ENCODE measurements at regions not wholly inside any gene's neighbourhood (a gene's known extent, or its start where the extent isn't known, plus 50 kb on each side); places are given as distances from the start of the nearest gene placed in this dataset.

DNA sequence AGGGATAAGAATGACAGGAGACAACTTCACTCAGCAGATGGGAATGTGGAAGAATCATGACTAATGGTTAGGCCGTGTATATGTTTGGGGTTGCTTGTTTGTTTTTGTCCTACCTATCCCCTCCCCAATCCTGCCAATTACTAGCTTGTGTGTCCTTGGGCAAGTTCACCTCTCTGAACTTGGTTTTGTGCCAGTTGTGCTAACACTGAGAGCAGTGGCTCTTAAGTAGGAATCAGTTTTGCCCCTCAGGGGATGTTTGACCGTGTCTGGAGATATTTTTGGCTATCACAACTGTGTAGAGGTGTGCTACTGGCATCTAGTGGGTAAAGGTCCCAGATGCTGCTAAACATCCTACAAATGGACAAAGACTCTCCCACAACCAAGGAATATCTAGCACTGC is 287.0 kb downstream of the DMRT2 start:
- no peak for DNase-seq

DNA sequence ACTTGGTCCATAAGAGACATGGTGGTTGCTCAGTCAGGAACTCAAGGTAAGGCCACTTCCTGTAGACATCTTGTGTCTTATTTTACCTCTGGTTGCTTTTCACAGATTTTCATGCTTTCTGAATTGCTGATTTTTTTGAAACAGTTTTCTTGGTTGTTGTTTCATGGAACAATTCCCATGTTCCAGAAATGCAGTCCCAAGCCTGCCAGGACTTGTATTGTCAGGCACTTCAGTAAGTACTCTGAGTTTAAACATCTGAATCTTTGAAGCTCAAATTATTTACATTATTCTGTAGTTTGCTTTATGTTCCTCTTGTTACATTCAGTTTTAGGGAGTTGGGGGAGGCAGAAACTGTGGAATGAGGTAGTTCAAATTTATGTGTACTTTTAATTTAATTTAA is 290.2 kb downstream of the DMRT2 start:
- DNase-seq, result no peak

DNA sequence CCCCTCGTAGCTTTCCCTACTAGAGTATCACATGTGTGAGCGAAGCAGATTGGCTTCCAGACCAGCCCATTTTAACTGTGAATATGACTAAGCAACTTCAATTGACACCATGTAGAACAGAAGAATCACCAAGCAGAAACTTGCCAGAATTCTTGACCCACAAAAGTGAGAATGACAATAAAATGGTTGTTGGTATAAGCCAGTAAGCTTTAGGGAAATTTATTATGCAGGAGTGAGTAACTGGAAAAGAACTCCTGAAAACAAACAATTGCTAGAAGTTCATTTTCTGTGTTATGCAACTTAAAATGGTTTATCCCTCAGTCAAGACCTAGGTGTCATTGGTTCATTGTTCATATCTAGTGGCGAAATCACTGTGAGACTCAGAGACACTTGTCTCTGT is 303.1 kb downstream of the DMRT2 start:
- no peak for DNase-seq

DNA sequence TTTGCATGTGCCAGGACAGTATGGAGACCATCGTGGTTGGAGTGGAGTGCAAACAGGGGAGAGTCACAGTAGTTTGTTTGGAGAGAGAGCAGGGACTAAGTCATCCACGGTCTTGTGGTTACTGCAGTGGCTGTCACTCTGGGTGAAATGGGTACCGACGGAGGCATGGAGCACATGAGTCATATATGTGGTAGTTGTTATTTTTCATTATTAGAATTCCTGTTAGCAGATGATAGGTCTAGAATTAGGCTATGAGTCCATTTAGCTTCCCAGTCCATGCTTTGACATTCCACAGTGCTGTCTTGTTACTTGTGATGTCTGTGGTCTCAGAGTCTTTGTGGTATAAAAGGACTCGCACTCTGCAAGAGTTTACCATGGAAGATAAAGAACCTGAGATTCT is 303.9 kb downstream of the DMRT2 start:
- DNase-seq, result no peak

DNA sequence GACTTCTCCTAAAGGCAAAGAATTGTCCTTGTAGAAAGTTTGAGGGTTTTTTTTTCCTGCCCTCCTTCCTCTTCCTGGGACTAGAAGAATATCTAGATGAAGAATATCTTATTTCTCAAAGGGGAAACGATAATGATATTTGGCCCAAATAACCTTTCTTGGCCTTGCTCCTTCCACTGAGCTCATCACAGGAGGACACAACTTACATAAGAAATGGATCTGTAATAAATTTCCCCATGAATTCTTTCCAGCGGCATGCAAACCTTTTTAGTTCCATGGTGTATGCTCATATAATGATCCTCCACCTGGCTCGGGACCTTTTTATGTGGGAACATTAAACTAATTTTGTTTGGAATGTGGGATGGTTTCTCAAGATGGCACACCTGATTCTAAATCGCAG is 304.4 kb downstream of the DMRT2 start:
- no peak for DNase-seq

- DNase-seq, result no peak
These were observed 305.5 kb downstream of the DMRT2 start for GRCh38 chr9:1355656-1356055.

GRCh38 chr9:1362845-1363244 is 312.7 kb downstream of the DMRT2 start:
- DNase-seq, result no peak

- no peak for DNase-seq
These were observed 316.1 kb downstream of the DMRT2 start for GRCh38 chr9:1366276-1366675.

GRCh38 chr9:1369297-1369696 is 319.1 kb downstream of the DMRT2 start:
- no peak for DNase-seq

- no peak for DNase-seq
These were observed 323.3 kb downstream of the DMRT2 start for GRCh38 chr9:1373445-1373844.

DNA sequence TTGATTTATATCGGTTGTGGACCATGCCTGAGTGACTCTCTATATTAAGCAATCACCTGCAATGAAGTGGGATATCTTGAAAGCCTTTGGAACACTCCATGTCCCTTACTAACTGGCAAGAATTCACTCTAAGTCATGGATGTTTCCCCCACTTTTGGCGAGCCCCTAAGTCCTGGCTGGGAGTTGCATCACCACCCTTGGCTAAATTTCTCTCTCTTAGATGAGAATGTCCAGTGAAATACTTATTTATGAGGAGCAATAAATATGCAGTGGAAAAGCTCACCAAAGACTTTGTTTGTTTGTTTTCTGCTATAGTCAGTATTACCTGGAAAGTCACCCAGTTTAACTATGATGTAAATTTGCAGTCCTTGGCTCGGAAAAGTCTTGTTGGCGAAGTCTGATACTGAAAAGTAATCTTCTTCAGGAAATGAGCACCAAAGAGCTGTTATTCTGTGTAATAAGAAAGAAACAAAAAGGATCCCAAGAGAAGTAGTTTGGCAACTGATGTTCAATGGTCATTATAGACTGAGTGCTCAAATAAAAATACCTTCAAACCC is 333.8 kb downstream of the DMRT2 start:
- no peak for DNase-seq

DNA sequence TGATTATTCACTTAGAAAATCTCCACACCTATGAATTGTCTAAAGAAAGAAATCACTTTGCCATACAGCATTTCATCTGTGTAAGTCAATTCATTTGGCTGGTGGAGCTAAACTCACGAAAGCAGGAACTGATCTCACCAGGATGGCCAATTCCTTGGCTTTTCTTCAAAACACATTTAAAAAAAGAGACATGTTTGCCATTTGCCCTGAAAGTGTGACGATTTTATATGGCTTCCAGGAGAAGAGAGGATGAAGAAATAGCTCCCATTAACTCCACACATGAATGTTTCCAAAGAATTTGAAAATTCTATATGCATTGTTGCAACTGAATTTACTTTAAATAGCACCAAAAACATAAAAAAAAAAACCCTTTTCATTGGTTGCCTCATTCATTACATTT is 334.7 kb downstream of the DMRT2 start:
- DNase-seq, result no peak

- no peak for DNase-seq
These were observed 336.3 kb downstream of the DMRT2 start for GRCh38 chr9:1386420-1386819.

GRCh38 chr9:1388216-1388615 is 338.1 kb downstream of the DMRT2 start:
- no peak for DNase-seq

GRCh38 chr9:1400983-1401382 is 350.8 kb downstream of the DMRT2 start:
- DNase-seq, result peak; percentile 2

DNA sequence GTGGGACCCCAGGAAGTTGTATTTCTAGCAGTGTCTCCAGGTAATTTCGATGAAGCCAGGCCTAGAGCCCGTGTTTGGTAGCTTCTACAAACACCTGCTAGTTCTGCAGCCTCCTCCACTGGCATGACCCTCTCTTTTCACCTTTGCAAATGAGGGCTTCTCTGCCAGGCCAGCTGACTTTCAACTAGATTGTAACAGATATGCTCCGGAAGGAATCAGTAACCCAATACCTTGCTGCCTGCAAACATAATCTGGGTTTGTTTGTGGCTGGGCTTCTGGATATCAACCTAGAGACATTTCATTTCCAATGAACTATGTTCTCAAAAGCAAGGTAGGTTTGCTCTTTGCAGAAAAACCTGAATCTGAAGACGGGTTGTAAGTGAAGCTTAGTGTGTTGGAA is 354.8 kb downstream of the DMRT2 start:
- DNase-seq, result no peak

DNA sequence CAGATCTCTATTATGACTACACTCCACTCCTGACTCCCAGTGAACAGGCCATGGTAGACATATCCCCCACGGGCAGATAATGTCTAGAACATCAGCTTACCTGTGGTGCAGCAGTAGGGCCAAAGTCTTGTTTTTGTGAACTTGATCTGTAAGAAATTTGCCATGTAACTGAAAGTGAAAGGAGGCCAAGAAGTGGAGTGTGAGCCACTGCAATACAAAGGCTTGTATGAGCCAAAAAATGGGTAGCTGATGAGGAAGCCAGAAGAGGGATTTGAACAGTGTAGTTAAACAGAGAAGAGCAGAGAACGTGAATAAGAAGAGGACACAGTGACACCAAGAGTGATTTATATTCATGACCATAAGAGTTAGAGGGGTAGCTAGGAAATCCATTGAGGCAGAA is 361.7 kb downstream of the DMRT2 start:
- DNase-seq, result no peak

DNA sequence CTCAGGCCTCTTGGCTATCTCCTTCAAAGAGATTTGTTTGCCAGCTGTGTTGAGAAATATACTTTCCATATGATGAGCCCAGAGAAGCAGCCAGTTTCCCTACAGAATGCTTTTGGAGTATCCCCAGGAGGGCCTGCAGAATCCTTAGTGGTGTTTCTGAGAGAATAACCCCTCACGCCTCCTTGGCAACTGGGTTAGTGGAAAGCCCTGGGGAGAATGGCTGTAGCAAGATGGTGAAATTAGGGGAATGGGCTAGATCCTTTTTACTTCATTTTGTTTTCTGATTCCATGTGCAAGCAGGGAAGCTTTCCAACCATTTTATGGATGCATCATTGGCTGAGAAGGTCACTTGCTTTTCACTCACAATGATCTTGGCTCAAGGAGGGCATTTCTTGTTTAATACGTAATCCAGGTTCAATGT is 364.6 kb downstream of the DMRT2 start:
- no peak for DNase-seq

DNA sequence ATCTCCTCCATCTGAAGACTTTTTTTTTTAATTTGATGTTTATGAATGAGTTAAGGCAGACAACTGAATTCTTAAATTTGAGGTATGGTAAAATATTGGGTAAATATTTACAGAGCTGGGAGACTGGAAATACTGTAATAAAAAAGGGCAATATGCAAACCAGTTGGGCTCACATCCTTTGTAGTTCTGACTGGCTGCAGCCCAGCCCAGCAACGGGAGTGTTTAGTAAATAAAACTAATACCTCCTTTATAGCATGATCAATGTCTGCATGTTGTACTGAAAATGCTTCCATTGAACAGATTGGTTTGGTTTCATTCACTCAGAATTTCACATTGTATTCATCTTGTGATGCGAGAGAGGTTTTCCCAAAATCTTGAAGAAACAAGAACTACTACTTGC is 365.0 kb downstream of the DMRT2 start:
- no peak for DNase-seq

GRCh38 chr9:1416261-1416660 is 366.1 kb downstream of the DMRT2 start:
- DNase-seq, result no peak

DNA sequence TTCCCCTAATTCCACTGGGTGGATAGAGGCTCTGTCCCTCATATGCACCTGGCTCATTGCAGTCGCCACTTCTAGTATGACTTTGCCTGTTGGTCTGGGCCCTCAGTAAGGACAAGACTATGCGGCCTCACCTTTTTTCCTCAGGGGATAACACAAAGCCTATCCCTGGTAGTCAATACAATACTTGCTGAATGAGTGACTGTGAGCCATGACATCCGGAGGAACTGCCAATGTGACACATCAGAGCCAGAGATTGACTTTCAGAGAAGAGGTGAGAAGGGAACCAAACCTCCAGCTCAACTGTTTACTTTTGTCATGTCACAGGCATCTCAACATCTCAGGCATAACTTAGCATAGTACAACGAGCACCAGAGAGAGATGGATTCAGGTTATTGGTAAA is 371.3 kb downstream of the DMRT2 start:
- DNase-seq, result no peak

DNA sequence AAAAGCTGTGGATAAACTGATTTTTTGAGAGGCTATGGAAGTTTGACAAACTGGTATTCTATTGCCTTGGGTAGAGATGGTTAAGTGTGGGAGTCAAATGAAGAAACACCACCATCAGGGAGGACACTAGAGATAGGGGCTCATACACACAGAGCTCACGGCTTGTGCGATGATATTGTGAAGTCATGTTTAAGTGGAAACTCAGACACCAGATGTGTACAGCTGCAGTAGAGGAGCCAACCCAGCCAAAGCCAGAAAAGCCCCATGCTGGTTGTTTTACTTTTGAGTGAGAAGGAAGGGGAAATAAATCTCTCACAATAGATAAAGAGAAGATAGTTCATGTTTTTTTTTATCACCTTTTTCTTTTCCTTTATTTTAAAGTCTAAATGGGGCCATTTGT is 377.7 kb downstream of the DMRT2 start:
- no peak for DNase-seq

- DNase-seq, result peak; percentile 7
These were observed 379.1 kb downstream of the DMRT2 start for GRCh38 chr9:1429297-1429696.

DNA sequence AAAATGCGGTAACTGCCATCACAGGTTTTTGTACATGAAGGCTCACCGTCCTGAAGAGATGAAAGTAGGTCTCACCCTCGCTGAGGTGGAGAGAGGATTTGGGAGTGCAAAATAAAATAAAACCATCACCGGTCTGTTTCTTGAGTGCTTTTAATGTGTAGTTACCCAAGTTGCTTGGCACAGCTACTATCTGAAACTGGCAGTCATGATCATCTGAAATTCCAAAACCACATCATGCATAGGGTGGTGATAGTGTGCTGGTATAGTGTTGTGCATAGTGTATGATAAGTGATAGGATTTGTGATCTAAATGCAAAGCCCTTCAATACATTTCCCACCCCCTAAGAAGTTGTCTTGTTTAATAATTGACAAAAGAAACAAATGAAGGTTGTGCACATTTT is 381.3 kb downstream of the DMRT2 start:
- DNase-seq, result no peak

DNA sequence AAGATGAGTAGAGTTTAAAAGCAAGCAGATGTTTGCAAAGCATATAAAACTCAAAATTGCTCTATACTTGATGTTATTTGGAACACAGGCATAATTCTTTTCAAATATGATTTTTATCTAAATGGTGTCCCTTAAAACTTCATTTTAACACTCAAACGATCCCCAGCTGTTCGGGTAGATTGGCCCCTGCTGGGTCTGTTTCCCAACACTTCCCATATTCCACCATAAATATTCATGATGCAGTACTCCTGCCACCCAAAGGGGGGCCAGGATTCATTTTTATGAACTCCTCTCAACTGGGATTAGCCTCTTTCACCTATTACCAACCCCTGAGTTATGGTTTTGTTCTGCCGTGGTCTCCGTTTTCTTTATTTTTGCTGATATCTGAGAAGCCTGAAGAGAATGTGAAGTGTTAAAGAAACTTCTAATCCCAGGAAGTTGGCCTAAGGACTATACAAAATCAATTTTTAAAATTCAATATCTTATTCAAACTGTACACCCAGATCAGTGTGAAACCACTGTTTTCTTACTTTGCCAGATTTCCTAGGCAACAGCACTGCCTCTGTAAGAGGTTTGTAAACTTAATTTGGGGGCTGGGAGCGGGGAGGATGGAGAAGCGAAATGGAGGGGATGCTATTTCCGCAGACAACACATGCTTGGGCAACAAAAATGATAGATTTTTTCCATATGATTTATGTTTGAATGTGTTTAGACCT is 384.1 kb downstream of the DMRT2 start:
- no peak for DNase-seq

All from hematopoietic multipotent progenitor cell treated with erythropoietin and hydrocortisone succinate and interleukin-3 and kit ligand, for 4 days (in vitro differentiated cells).